ENCODE measurements at regions not wholly inside any gene's neighbourhood (a gene's known extent, or its start where the extent isn't known, plus 50 kb on each side); places are given as distances from the start of the nearest gene placed in this dataset.

DNA sequence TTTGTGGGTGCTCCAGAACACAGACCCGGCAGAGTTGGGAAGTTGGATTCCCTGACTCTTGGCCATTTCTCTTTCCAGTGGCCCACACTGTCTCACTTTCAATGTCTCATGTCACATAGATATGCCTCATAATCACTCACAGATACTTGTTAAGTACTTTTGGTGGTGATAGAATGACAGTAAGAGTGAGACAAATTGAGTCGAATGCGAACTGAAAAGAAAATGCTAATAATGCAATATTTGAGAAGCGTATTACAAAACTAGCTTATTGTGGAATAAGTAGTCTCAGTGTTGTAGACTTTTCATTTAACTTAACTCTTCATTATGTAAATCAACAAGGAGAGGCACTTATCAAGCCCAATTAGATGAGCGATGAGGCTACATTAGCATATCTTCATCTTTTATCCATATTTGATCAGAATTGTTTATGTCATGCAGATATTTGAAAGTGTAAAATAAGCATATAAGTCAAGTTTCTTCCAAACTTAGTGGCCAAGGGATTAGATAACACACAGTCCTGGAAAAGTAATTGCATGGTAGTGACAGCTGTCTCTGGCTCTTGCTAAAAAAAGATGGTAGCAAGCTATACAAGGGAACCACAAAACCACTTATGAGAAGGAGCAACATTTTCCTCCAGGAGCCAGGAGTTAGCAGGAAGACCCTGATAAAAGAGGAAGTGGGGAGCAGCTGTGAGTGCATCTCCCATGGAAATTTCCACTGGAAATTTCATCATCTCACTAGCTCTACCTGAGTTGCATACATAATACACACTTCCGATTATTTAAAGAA lies 243.6 kb downstream of the ARRDC4 start:
- no peak overlapping the region for H3K4me3 Mint-ChIP-seq
- no peaks in the 10 kb centered on the region for H3K27me3 Mint-ChIP-seq
- no peaks in the 10 kb centered on the region for H3K9me3 Mint-ChIP-seq
- intact Hi-C loops (cut with micrococcal nuclease): no loop called here
- no peaks in the 10 kb centered on the region for H3K36me3 Mint-ChIP-seq (ENCODE audit: low read depth)
- no peak overlapping the region for H3K27ac Mint-ChIP-seq
- no peaks in the 10 kb centered on the region for H3K4me1 Mint-ChIP-seq (ENCODE audit: low read depth)

DNA sequence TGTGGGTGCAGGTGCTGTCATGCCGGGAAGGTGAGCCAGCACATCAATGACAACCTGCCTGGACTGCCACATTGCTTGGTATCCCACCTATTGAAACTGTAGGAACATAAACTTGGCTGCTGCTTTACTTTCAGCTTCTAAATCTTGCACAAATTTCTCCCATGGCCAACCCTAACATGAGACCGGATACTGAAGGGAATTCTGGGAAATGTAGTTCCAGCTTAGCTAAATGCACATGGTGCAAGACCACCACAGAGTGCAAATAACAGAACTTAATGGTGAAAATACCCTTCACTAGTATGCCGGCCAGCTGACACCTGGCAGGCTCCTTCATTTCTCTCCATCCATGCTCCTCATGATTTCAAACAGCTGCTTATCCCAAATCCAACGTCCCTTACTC lies 247.4 kb downstream of the ARRDC4 start:
- intact Hi-C loops (cut with micrococcal nuclease): no loop called here
- Mint-ChIP-seq H3K4me3 (no peak overlapping the region), H3K4me1 (ENCODE audit: low read depth) (no peaks in the 10 kb centered on the region), H3K36me3 (ENCODE audit: low read depth) (no peaks in the 10 kb centered on the region), H3K27ac (no peak overlapping the region), H3K27me3 (no peaks in the 10 kb centered on the region), H3K9me3 (no peaks in the 10 kb centered on the region)

DNA sequence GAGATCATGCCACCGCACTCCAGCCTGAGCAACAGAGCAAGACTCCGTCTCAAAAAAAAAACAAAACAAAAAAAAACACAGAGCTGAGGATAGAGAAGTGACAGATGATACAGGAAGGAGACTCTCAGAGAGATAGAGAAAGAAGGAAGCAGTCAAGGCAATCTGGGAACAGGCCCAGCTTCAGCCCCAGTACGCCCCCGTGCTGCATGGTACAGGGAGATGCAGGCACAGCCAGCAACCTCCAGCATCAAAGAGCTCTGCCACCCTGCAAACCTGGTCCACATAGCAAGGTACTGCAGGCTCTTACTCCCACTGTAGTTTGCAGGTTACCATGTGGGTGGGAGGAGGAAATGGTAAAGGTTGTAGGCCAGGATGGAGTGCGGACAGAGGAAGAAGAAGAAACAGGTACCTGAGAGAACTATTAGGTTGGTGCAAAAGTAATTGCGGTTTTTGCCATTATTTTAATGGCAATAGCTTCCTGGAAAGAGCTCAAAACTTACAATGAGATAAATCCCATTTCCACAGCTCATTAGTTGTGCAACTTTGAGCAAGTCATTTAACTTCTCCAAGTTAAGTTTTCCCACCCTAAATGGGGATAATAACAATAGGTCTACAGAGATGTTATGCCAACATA lies 253.0 kb downstream of the ARRDC4 start:
- no peaks in the 10 kb centered on the region for H3K4me1 Mint-ChIP-seq (ENCODE audit: low read depth)
- no peak overlapping the region for H3K27ac Mint-ChIP-seq
- no peaks in the 10 kb centered on the region for H3K27me3 Mint-ChIP-seq
- H3K36me3 Mint-ChIP-seq (ENCODE audit: low read depth): no peaks in the 10 kb centered on the region
- no peak overlapping the region for H3K4me3 Mint-ChIP-seq
- no peaks in the 10 kb centered on the region for H3K9me3 Mint-ChIP-seq
- intact Hi-C loops (cut with micrococcal nuclease): no loop called here

DNA sequence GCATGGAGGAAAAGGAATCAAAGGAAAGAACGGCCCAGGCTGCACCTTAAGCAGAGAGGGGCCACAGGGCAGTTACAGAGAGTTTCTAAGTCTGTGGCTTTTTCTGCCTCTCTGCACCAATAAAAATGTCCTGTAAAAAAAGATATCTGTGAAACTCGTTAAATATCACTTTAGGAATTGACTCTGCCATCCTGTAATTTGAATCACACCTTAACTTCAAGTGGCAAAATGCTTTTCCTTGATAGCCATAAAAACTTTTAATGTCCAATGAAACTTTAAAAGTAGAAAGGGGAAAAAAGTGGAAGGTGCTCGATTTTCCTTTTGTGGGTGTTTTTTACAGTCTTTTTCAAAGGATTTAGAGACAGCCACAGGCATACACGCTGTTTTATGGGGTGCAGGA lies 255.7 kb downstream of the ARRDC4 start:
- intact Hi-C loops (cut with micrococcal nuclease): no loop called here
- H3K36me3 Mint-ChIP-seq (ENCODE audit: low read depth): no peaks in the 10 kb centered on the region
- H3K4me1 Mint-ChIP-seq (ENCODE audit: low read depth): no peaks in the 10 kb centered on the region
- H3K9me3 Mint-ChIP-seq: no peaks in the 10 kb centered on the region
- no peak overlapping the region for H3K27ac Mint-ChIP-seq
- no peak overlapping the region for H3K4me3 Mint-ChIP-seq
- H3K27me3 Mint-ChIP-seq: no peaks in the 10 kb centered on the region

DNA sequence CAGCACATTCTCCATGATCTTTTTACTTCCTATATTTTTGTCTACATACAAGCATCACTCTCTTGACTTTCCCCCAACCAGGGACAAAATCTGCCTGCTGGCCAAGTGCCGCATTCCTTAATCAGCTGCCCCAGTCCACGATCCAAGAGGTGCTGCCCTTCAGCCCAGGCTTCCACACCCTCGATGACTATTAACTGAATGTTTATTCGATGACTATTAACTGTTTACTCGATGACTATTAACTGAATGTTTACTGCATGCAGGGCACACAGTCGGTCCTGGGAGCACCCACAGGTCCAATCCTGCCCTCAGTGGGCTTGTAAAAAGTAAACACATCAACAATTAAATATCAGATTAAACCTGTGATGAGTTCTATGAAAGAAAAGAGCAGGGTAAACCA lies 256.9 kb downstream of the ARRDC4 start:
- Mint-ChIP-seq H3K27ac (no peak overlapping the region), H3K4me1 (ENCODE audit: low read depth) (no peaks in the 10 kb centered on the region), H3K9me3 (no peaks in the 10 kb centered on the region), H3K4me3 (no peak overlapping the region), H3K36me3 (ENCODE audit: low read depth) (no peaks in the 10 kb centered on the region), H3K27me3 (no peaks in the 10 kb centered on the region)
- intact Hi-C loops (cut with micrococcal nuclease): no loop called here

DNA sequence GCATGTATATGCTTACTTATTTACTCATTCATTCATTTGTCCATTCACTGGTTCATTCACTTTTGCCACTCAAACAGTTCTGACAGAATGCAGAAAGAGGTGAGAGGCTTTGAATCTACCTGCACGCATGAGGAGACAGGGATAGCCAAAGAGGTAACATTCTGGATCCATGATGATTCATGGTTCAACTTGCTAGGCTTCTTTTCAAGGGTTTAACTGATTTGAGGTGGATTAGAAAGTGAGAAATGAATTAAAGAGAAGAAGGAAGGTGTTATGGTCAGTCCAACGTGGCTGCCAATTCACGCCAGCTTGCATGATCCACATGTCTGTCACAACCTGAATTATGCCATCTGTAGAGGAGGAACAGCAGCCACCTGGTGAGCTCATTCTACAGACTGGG lies 260.6 kb downstream of the ARRDC4 start:
- no peaks in the 10 kb centered on the region for H3K27me3 Mint-ChIP-seq
- intact Hi-C loops (cut with micrococcal nuclease): no loop called here
- no peak overlapping the region for H3K4me3 Mint-ChIP-seq
- no peaks in the 10 kb centered on the region for H3K4me1 Mint-ChIP-seq (ENCODE audit: low read depth)
- H3K36me3 Mint-ChIP-seq (ENCODE audit: low read depth): no peaks in the 10 kb centered on the region
- no peaks in the 10 kb centered on the region for H3K9me3 Mint-ChIP-seq
- no peak overlapping the region for H3K27ac Mint-ChIP-seq

DNA sequence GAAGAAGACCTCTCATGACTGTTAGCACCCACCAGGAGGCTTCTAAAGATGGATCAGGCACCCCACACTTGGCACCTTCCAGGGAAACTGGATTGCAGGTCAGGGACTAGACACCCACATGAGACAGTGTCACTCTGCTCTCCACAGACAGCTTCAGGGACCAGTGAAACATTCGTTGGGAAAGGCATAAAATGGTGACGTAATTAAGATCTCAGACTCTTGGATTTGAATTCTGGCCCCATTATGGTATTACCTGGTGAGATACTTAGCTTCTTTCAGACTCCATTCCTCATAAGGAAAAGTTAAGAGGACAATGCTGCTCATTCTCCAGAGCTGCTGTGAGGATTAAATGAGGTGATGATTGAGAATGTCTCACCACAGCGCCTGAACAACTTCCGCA lies 261.1 kb downstream of the ARRDC4 start:
- intact Hi-C loops (cut with micrococcal nuclease): no loop called here
- no peak overlapping the region for H3K4me3 Mint-ChIP-seq
- H3K9me3 Mint-ChIP-seq: no peaks in the 10 kb centered on the region
- no peaks in the 10 kb centered on the region for H3K36me3 Mint-ChIP-seq (ENCODE audit: low read depth)
- no peak overlapping the region for H3K27ac Mint-ChIP-seq
- no peaks in the 10 kb centered on the region for H3K4me1 Mint-ChIP-seq (ENCODE audit: low read depth)
- H3K27me3 Mint-ChIP-seq: no peaks in the 10 kb centered on the region

DNA sequence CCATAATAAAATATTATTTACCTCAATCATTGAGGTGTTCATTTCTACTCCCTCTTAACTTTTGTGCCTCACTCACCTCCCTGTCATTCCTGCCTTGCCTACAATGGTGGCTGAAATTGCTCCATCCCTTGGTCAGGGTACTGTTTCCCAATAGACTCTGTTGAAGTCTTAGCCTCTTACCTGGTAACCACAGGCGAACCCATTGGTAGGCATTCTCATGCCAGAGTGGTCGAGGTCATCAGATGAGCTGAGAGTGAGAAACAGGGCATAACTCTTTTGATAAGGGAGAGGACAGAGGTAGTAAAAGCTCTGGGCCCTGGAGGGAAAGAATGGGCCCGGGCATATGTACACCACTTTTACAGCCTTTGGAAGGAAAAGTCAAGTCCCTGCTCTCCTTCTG lies 265.6 kb downstream of the ARRDC4 start:
- no peak overlapping the region for H3K27ac Mint-ChIP-seq

DNA sequence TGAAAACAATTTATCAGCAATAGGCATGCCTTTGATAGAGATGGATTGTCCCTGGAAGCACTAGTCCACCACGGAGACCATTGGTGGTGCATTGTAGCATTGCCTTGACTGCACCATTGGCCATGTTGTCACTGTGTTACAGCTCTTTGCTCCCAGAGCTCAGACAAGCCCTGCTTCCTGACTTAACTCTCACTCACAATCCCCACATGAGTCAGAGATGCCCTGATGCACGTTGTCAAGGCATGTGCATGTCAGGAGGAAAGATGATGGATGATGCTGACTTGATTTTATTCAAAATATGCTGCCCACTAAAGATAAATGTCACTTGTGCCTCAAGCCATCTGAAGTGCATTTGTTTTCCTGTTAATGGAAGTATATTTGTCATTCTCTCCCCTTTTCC lies 266.1 kb downstream of the ARRDC4 start:
- H3K36me3 Mint-ChIP-seq (ENCODE audit: low read depth): no peaks in the 10 kb centered on the region

More for the DNA sequence above, 265.6 kb downstream of the ARRDC4 start:
- Mint-ChIP-seq H3K4me3 (no peak overlapping the region), H3K4me1 (ENCODE audit: low read depth) (no peaks in the 10 kb centered on the region), H3K36me3 (ENCODE audit: low read depth) (no peaks in the 10 kb centered on the region), H3K9me3 (no peaks in the 10 kb centered on the region), H3K27me3 (no peaks in the 10 kb centered on the region)
- intact Hi-C loops (cut with micrococcal nuclease): no loop called here

DNA sequence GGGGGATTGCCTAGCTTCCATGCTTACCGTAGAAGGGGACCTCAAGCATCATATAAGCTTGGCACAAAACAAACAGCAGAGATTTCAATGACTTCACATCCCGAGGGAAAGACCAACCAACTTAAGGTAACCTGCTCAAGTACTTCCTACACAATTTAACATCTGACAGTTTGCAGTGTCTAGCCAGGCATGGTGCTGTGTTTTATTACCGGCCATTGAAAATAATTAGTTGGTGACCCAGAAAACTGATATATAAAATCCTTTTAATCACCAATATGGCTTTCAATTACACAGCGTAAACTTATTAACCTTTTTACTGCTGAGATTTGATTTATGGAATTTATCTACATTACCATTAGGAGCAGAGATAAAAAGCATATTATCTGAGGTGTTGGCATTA lies 268.3 kb downstream of the ARRDC4 start:
- Mint-ChIP-seq H3K9me3 (no peaks in the 10 kb centered on the region), H3K4me1 (ENCODE audit: low read depth) (no peaks in the 10 kb centered on the region), H3K36me3 (ENCODE audit: low read depth) (no peaks in the 10 kb centered on the region), H3K27me3 (no peaks in the 10 kb centered on the region), H3K4me3 (no peak overlapping the region), H3K27ac (no peak overlapping the region)
- intact Hi-C loops (cut with micrococcal nuclease): no loop called here

More for the DNA sequence above, 266.1 kb downstream of the ARRDC4 start:
- H3K4me3 Mint-ChIP-seq: no peak overlapping the region
- no peak overlapping the region for H3K27ac Mint-ChIP-seq
- intact Hi-C loops (cut with micrococcal nuclease): no loop called here
- H3K9me3 Mint-ChIP-seq: no peaks in the 10 kb centered on the region
- no peaks in the 10 kb centered on the region for H3K4me1 Mint-ChIP-seq (ENCODE audit: low read depth)
- H3K27me3 Mint-ChIP-seq: no peaks in the 10 kb centered on the region

DNA sequence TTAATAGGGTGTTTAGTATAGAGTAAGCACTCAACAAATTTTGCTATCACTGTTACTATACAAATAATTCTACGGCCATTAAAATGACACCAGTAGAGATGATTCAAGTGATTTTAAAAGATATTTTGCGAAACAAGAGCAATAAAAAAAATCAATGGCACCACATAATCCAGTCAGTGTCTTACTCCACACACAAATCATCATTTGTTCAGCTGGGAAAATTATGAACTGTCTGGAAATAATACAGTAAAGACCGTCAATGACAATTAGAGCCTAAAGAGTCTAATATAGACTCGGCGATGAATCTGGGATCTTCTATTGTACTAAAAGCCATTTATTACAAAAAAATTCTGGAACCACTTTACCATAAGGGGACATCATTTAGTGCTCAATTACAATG lies 270.5 kb downstream of the ARRDC4 start:
- no peaks in the 10 kb centered on the region for H3K36me3 Mint-ChIP-seq (ENCODE audit: low read depth)
- no peaks in the 10 kb centered on the region for H3K4me1 Mint-ChIP-seq (ENCODE audit: low read depth)
- H3K27me3 Mint-ChIP-seq: no peaks in the 10 kb centered on the region
- intact Hi-C loops (cut with micrococcal nuclease): no loop called here
- H3K27ac Mint-ChIP-seq: no peak overlapping the region
- no peaks in the 10 kb centered on the region for H3K9me3 Mint-ChIP-seq
- no peak overlapping the region for H3K4me3 Mint-ChIP-seq

DNA sequence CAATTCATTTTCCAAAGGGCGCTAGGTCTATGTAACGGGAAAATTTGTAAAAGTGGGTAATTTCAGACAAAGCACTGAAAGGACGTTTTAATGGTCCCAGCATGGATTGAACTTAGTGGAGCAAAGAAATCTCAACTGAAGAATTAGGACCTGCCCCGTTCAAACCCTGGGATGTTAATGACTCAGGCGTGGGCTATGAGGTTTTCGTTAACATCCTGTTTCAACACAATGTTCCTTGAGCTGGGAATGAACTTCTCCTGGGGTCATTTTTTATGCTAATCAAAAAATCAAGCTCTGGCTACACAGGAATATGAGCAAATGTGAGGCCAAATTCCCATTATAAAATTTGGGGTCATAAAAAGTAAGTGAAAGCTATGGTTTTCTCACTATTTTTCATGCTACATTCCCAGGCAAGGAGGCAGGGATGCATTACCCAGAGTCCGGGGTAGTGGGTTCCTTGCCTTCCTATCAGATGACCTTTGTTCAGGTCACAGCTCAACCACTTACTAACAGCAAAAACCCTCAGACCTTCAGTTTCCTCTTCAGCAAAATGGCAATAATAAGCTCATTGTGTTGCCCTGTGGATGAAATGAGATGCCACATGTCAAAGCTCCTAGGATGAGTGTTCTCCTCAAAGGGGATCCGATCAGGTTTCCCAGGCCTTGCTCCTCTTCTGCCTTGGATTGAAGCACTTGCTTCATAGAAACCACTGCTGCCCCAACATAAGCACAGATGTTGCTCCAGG lies 271.4 kb downstream of the ARRDC4 start:
- Mint-ChIP-seq H3K27ac (no peak overlapping the region), H3K27me3 (no peaks in the 10 kb centered on the region), H3K9me3 (no peaks in the 10 kb centered on the region), H3K4me3 (no peak overlapping the region), H3K36me3 (ENCODE audit: low read depth) (no peaks in the 10 kb centered on the region), H3K4me1 (ENCODE audit: low read depth) (no peaks in the 10 kb centered on the region)
- intact Hi-C loops (cut with micrococcal nuclease): no loop called here

DNA sequence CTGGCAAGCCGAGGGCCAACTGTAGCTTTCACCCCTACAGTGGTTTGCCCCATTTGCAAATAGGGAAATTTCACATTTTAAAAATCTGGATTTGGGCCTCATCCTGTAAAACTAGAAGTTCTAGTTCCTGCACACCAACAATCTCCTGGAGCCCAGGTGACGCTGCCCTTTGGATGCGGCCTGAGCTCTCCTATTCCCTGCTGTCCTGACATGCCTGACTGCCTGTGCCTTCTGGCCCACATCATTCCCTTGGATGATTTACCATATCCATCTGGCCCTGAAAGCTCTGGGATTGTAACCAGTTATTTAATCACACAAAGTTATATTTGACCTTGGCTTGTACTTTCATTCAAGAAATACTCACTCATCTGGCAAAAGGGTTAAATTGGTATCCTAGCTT lies 272.3 kb downstream of the ARRDC4 start:
- intact Hi-C loops (cut with micrococcal nuclease): no loop called here
- Mint-ChIP-seq H3K36me3 (ENCODE audit: low read depth) (no peaks in the 10 kb centered on the region), H3K27me3 (no peaks in the 10 kb centered on the region), H3K4me3 (no peak overlapping the region), H3K27ac (no peak overlapping the region), H3K4me1 (ENCODE audit: low read depth) (no peaks in the 10 kb centered on the region), H3K9me3 (no peaks in the 10 kb centered on the region)

DNA sequence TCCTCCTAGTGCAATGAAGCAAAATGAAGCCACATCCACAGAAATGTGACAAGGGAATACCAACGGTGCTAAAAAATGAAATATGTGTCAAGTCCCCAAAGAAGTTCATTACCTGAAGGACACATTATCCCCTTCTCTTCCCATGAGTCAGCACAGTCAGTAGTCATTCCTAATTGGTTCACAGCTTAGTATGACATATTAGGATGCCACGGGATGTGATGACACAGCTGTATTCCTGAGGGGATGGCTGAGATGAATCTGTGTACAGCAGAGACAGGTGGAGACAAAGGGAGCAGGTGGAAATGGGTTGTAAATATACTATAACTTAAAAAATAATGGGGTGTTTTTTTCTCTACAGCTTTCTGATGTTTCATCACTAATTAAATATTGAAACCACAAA lies 273.4 kb downstream of the ARRDC4 start:
- no peak overlapping the region for H3K4me3 Mint-ChIP-seq
- no peaks in the 10 kb centered on the region for H3K9me3 Mint-ChIP-seq
- H3K27ac Mint-ChIP-seq: no peak overlapping the region
- H3K27me3 Mint-ChIP-seq: no peaks in the 10 kb centered on the region
- no peaks in the 10 kb centered on the region for H3K4me1 Mint-ChIP-seq (ENCODE audit: low read depth)
- intact Hi-C loops (cut with micrococcal nuclease): no loop called here
- H3K36me3 Mint-ChIP-seq (ENCODE audit: low read depth): no peaks in the 10 kb centered on the region
